Ishikawa (cell line): ENCODE measurements at regions not wholly inside any gene's neighbourhood (a gene's known extent, or its start where the extent isn't known, plus 50 kb on each side); places are given as distances from the start of the nearest gene placed in this dataset.

Experiments
- CEBPB ChIP-seq: IDR thresholded peaks from 2 replicates; pipeline ENCODE4 v1.6.1; 2012
- CREB1 ChIP-seq: IDR thresholded peaks from 2 replicates; pipeline ENCODE4 v1.6.1; 2012; ENCODE audit warnings: low read depth
- EGR1 ChIP-seq: IDR thresholded peaks from 2 replicates; pipeline ENCODE4 v1.6.1; 2012
- EP300 ChIP-seq: IDR thresholded peaks from 2 replicates; pipeline ENCODE4 v1.6.1; 2012; ENCODE audit warnings: borderline replicate concordance
- FOXM1 ChIP-seq: IDR thresholded peaks from 2 replicates; pipeline ENCODE4 v1.6.1; 2012; ENCODE audit warnings: low read depth, borderline replicate concordance
- RAD21 ChIP-seq: IDR thresholded peaks from 2 replicates; pipeline ENCODE4 v1.6.1; 2012; ENCODE audit warnings: low read depth
- TAF1 ChIP-seq: IDR thresholded peaks from 2 replicates; pipeline ENCODE4 v1.6.1; 2012; ENCODE audit warnings: low read depth, mild to moderate bottlenecking
- TEAD4 ChIP-seq: IDR thresholded peaks from 2 replicates; pipeline ENCODE4 v1.6.1; 2012
- YY1 ChIP-seq: IDR thresholded peaks from 2 replicates; pipeline ENCODE4 v1.6.1; 2012; ENCODE audit warnings: low read depth
- ZBTB7A ChIP-seq: IDR thresholded peaks from 2 replicates; pipeline ENCODE4 v1.6.1; 2012; ENCODE audit warnings: low read depth
- TF ChIP-seq, protein P1 (sequence below): IDR thresholded peaks from 2 replicates; pipeline ENCODE4 v1.6.1; 2012; ENCODE audit warnings: low read depth, mild to moderate bottlenecking

DNA sequence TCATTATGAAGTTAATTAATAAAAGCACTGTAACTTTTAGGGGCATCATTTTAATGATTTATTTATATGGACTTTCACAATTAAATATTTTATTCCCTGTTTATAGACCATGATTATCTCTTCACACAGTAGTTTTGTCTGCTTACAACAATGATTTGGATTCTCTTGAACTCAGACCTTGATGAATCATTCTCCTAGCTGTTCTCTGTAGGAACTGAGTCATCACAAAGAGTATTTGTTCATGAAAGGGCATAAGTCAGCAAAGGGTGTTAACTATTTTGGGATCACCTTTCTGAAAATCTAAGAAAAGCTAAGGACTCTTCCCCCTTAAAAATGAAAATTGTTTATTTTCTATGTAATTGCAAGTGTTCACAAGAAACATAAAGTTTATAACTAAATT lies 461.1 kb upstream of the UBE2E3 start:
- TF ChIP-seq CREB1 = no peak
- TF ChIP-seq TEAD4 = no peak
- TF ChIP-seq, protein P1, sequence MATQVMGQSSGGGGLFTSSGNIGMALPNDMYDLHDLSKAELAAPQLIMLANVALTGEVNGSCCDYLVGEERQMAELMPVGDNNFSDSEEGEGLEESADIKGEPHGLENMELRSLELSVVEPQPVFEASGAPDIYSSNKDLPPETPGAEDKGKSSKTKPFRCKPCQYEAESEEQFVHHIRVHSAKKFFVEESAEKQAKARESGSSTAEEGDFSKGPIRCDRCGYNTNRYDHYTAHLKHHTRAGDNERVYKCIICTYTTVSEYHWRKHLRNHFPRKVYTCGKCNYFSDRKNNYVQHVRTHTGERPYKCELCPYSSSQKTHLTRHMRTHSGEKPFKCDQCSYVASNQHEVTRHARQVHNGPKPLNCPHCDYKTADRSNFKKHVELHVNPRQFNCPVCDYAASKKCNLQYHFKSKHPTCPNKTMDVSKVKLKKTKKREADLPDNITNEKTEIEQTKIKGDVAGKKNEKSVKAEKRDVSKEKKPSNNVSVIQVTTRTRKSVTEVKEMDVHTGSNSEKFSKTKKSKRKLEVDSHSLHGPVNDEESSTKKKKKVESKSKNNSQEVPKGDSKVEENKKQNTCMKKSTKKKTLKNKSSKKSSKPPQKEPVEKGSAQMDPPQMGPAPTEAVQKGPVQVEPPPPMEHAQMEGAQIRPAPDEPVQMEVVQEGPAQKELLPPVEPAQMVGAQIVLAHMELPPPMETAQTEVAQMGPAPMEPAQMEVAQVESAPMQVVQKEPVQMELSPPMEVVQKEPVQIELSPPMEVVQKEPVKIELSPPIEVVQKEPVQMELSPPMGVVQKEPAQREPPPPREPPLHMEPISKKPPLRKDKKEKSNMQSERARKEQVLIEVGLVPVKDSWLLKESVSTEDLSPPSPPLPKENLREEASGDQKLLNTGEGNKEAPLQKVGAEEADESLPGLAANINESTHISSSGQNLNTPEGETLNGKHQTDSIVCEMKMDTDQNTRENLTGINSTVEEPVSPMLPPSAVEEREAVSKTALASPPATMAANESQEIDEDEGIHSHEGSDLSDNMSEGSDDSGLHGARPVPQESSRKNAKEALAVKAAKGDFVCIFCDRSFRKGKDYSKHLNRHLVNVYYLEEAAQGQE = no peak
- TF ChIP-seq EP300 = no peak
- no peak for TF ChIP-seq CEBPB
- no peak for TF ChIP-seq TAF1
- TF ChIP-seq YY1 = no peak
- no peak for TF ChIP-seq ZBTB7A
- TF ChIP-seq EGR1 = no peak
- TF ChIP-seq RAD21 = no peak
- TF ChIP-seq FOXM1 = no peak
